Choroid plexus epithelial cell (primary cell): ENCODE measurements at regions not wholly inside any gene's neighbourhood (a gene's known extent, or its start where the extent isn't known, plus 50 kb on each side); places are given as distances from the start of the nearest gene placed in this dataset.

Experiments used
- DNase-seq: peaks from one replicate; pipeline ENCODE4 v3.0.0-alpha.2; 2010; ENCODE audit warnings: low read depth
- H3K4me3 ChIP-seq: 2 replicates; pipeline ENCODE4 v1.5.1; 2011; ENCODE audit warnings: low read depth, mild to moderate bottlenecking, control low read depth, low read length, moderate library complexity
- CTCF ChIP-seq: conservative IDR thresholded peaks from 2 replicates; pipeline ENCODE4 v1.5.1; 2011; ENCODE audit warnings: low read depth, mild to moderate bottlenecking, control low read depth, inconsistent platforms, low read length, moderate library complexity

- peak; percentile 15 for DNase-seq
- no peak for TF ChIP-seq CTCF
- H3K4me3 ChIP-seq = no peak overlapping the region
These were observed 874.4 kb upstream of the USP15 start for GRCh38 chr12:61385771-61386170.

- H3K4me3 ChIP-seq = no peak overlapping the region
- no peak for TF ChIP-seq CTCF
- no peak for DNase-seq
These were observed 862.5 kb upstream of the USP15 start for GRCh38 chr12:61397668-61398067.

GRCh38 chr12:61412201-61412600 is 848.0 kb upstream of the USP15 start:
- TF ChIP-seq CTCF = no peak
- DNase-seq = no peak

GRCh38 chr12:61414470-61414869 is 845.7 kb upstream of the USP15 start:
- no peak for TF ChIP-seq CTCF
- no peak for DNase-seq

More at GRCh38 chr12:61412201-61412600, 848.0 kb upstream of the USP15 start:
- H3K4me3 ChIP-seq = no peak overlapping the region

GRCh38 chr12:61422786-61423185 is 837.4 kb upstream of the USP15 start:
- DNase-seq = no peak
- no peak overlapping the region for H3K4me3 ChIP-seq
- no peak for TF ChIP-seq CTCF

More at GRCh38 chr12:61414470-61414869, 845.7 kb upstream of the USP15 start:
- H3K4me3 ChIP-seq = no peak overlapping the region

GRCh38 chr12:61452076-61452475 is 808.1 kb upstream of the USP15 start:
- TF ChIP-seq CTCF = no peak
- H3K4me3 ChIP-seq = no peak overlapping the region
- no peak for DNase-seq

GRCh38 chr12:61487728-61488127 is 772.5 kb upstream of the USP15 start:
- no peak for TF ChIP-seq CTCF
- H3K4me3 ChIP-seq = no peak overlapping the region
- DNase-seq = no peak
